ENCODE measurements at regions not wholly inside any gene's neighbourhood (a gene's known extent, or its start where the extent isn't known, plus 50 kb on each side); places are given as distances from the start of the nearest gene placed in this dataset.

DNA sequence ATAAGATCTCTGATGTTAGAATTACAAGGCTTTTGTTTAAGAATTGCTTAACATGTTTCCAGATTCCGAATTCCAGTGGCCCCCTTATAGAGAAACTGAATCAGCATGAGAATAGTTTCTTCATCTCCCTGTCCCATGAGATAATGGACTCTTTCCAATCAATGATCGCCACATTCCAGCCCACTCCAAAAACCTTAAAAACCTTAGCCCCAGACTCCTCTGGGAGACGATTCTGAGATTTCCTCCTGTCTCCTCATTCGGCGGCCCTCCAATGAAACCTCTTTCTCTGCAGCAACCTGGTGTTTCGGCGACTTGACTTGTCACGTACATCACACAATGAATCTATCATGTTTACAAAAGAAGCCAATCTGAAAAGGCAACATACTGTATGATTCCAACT is 197.1 kb upstream of the PSMD7 start (continued):
- TF ChIP-seq RFXAP (CRISPR knock-in tag; IDR thresholded peaks at IDR 0.05; ENCODE audit: borderline replicate concordance) (no peak), TCF7 (IDR thresholded peaks at IDR 0.05; ENCODE audit: low read depth) (no peak)

DNA sequence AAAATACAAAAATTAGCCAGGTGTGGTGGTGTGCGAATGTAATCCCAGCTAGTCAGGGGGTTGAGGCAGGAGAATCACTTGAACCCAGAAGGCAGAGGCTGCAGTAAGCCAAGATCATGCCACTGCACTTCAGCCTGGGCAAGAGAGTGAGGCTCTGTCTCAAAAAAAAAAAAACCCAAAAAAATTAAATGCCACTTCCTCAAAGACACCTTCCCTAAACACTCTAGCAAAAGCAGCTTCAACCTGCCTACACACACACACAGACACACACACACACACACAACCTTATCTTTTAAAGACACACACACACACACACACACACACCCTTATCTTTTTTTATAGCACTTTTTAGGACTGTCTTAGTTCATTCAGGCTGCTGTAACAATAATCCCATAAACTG is 201.7 kb upstream of the PSMD7 start:
- intact Hi-C loops (cut with micrococcal nuclease; ENCODE audit: unreplicated experiment), result no loop called here
- in situ Hi-C loops (cut with HindIII; ENCODE audit: extremely low pct_ligation_motif_present, low pct_unique_long_range_greater_than_20kb), result no loop called here
- DNase-seq (ENCODE audit: low spot score) (no peak), FAIRE-seq (no peak), ATAC-seq (no peak)
- Histone ChIP-seq H3K4me1 (ENCODE audit: insufficient read depth, low read length) (no peaks in the 10 kb centered on the region), H3K4me2 (ENCODE audit: low read depth, low read length) (no peak overlapping the region), H3K9ac (ENCODE audit: insufficient read depth, low read depth, low read length) (no peak overlapping the region), H3K36me3 (replicated peaks in 1 of 2; ENCODE audit: control insufficient read depth in 1 of 2, insufficient read depth in 2 of 2, low read length in 2 of 2) (no peaks in the 10 kb centered on the region), H4K20me1 (ENCODE audit: insufficient read depth, low read length) (no peaks in the 10 kb centered on the region), H3K9me3 (ENCODE audit: low read length) (no peaks in the 10 kb centered on the region), H3K4me3 (replicated peaks in 1 of 3; ENCODE audit: insufficient read depth in 1 of 3, low read depth in 2 of 3, low read length in 3 of 3) (no peak overlapping the region), H3K27me3 (ENCODE audit: control insufficient read depth in 1 of 2, insufficient read depth in 2 of 2, low read length in 2 of 2) (0 out of 5 replicates have a peak, but pooled peaks cover 0 to 3% of the 10 kb centered on the region in 2 experiments), H3K79me2 (ENCODE audit: insufficient read depth, low read length) (no peaks in the 10 kb centered on the region), H3K27ac (ENCODE audit: extremely low read length, insufficient read depth, low read length) (no peak overlapping the region), H2AFZ (ENCODE audit: low read length) (no peak overlapping the region)
- CTCF ChIA-PET (ENCODE audit: low intra/inter-chr PET ratio, low total read pairs), result no interaction called here
- WGBS (ENCODE audit: low lambda C conversion rate), result 0% methylated on average over 1 of the region's 1 CpG
- no TSS peak for BruUV-seq (replicated peaks)
- TF ChIP-seq, protein P1, sequence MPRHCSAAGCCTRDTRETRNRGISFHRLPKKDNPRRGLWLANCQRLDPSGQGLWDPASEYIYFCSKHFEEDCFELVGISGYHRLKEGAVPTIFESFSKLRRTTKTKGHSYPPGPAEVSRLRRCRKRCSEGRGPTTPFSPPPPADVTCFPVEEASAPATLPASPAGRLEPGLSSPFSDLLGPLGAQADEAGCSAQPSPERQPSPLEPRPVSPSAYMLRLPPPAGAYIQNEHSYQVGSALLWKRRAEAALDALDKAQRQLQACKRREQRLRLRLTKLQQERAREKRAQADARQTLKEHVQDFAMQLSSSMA (CRISPR knock-in tag; IDR thresholded peaks at IDR 0.05), result no peak
- no peak for TF ChIP-seq ZFP90 (CRISPR knock-in tag; IDR thresholded peaks at IDR 0.05; ENCODE audit: borderline replicate concordance)
- POLR2A ChIA-PET, result no interaction called here

DNA sequence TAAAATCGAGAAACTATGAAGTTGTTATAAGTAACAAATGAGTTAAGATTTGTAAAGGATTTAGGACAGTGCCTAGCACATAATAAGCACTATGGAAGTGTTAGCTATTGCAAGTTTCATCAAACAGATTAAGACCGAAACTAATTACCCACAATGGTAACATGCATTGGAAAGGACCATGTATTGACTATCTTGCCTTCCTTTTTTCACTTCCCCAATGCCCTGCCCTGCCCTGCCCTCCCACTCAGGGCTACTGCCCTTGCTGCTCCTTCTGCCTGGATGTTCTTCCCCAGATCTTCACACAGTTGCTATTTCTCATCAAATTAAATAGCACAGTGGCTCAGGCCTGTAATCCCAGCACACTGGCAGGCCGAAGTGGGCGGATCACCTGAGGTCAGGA is 202.1 kb upstream of the PSMD7 start:
- Histone ChIP-seq H2AFZ (ENCODE audit: low read length) (no peak overlapping the region), H3K27ac (ENCODE audit: extremely low read length, insufficient read depth, low read length) (no peak overlapping the region), H3K36me3 (replicated peaks in 1 of 2; ENCODE audit: control insufficient read depth in 1 of 2, insufficient read depth in 2 of 2, low read length in 2 of 2) (no peaks in the 10 kb centered on the region), H4K20me1 (ENCODE audit: insufficient read depth, low read length) (no peaks in the 10 kb centered on the region), H3K9me3 (ENCODE audit: low read length) (no peaks in the 10 kb centered on the region), H3K27me3 (ENCODE audit: control insufficient read depth in 1 of 2, insufficient read depth in 2 of 2, low read length in 2 of 2) (0 out of 5 replicates have a peak, but pooled peaks cover 0 to 3% of the 10 kb centered on the region in 2 experiments), H3K4me3 (replicated peaks in 1 of 3; ENCODE audit: insufficient read depth in 1 of 3, low read depth in 2 of 3, low read length in 3 of 3) (no peak overlapping the region), H3K9ac (ENCODE audit: insufficient read depth, low read depth, low read length) (no peak overlapping the region), H3K4me1 (ENCODE audit: insufficient read depth, low read length) (no peaks in the 10 kb centered on the region), H3K79me2 (ENCODE audit: insufficient read depth, low read length) (no peaks in the 10 kb centered on the region), H3K4me2 (ENCODE audit: low read depth, low read length) (no peak overlapping the region)
- no peak for FAIRE-seq
- CTCF ChIA-PET (ENCODE audit: low intra/inter-chr PET ratio, low total read pairs), result no interaction called here
- ATAC-seq, result no peak
- DNase-seq (ENCODE audit: low spot score), result no peak
- in situ Hi-C loops (cut with HindIII; ENCODE audit: extremely low pct_ligation_motif_present, low pct_unique_long_range_greater_than_20kb) (no loop called here), intact Hi-C loops (cut with micrococcal nuclease; ENCODE audit: unreplicated experiment) (no loop called here)
- TF ChIP-seq, protein P2, sequence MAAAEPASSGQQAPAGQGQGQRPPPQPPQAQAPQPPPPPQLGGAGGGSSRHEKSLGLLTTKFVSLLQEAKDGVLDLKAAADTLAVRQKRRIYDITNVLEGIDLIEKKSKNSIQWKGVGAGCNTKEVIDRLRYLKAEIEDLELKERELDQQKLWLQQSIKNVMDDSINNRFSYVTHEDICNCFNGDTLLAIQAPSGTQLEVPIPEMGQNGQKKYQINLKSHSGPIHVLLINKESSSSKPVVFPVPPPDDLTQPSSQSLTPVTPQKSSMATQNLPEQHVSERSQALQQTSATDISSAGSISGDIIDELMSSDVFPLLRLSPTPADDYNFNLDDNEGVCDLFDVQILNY (CRISPR knock-in tag; conservative IDR thresholded peaks at IDR 0.05), result no peak
- TF ChIP-seq ZNF563 (CRISPR knock-in tag; IDR thresholded peaks at IDR 0.05) (no peak), SPEN (CRISPR knock-in tag; IDR thresholded peaks at IDR 0.05; ENCODE audit: low read depth) (no peak), NAIF1 (CRISPR knock-in tag; IDR thresholded peaks at IDR 0.05; ENCODE audit: borderline replicate concordance) (no peak), ZNF232 (CRISPR knock-in tag; IDR thresholded peaks at IDR 0.05; ENCODE audit: borderline replicate concordance) (no peak), TAF15 (IDR thresholded peaks at IDR 0.05; ENCODE audit: low read depth, low read length, poor library complexity, severe bottlenecking) (no peak)
- TF ChIP-seq, protein P3, sequence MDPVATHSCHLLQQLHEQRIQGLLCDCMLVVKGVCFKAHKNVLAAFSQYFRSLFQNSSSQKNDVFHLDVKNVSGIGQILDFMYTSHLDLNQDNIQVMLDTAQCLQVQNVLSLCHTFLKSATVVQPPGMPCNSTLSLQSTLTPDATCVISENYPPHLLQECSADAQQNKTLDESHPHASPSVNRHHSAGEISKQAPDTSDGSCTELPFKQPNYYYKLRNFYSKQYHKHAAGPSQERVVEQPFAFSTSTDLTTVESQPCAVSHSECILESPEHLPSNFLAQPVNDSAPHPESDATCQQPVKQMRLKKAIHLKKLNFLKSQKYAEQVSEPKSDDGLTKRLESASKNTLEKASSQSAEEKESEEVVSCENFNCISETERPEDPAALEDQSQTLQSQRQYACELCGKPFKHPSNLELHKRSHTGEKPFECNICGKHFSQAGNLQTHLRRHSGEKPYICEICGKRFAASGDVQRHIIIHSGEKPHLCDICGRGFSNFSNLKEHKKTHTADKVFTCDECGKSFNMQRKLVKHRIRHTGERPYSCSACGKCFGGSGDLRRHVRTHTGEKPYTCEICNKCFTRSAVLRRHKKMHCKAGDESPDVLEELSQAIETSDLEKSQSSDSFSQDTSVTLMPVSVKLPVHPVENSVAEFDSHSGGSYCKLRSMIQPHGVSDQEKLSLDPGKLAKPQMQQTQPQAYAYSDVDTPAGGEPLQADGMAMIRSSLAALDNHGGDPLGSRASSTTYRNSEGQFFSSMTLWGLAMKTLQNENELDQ (CRISPR knock-in tag; IDR thresholded peaks at IDR 0.05; ENCODE audit: borderline replicate concordance), result no peak
- 24% methylated on average over 4 of the region's 4 CpGs for WGBS (ENCODE audit: low lambda C conversion rate)
- BruUV-seq (replicated peaks), result no TSS peak
- POLR2A ChIA-PET, result no interaction called here

Measured in HepG2 (cell line).